ENCODE measurements at regions not wholly inside any gene's neighbourhood (a gene's known extent, or its start where the extent isn't known, plus 50 kb on each side); places are given as distances from the start of the nearest gene placed in this dataset.

DNA sequence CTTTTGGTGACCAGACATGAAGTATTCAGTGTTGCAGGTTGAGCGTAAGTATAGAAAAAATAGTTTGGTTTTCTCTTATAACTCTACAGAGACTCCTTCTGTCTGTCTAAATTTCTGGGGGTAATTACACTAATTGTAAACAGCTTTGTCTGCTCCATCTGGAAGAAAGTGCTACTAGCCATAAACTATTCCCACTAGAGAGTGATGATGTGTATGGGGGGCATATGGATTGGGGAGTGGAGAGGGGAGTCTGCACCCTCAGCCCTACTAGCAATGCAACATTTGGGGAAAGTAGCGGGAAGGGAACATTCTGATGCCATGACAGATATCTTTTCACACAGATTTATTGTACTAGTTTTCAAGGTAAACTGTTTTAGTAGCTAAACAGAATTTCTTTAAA, 549.7 kb downstream of the TRIML1 start:
- H3K9me3 ChIP-seq = no peaks in the 10 kb centered on the region
- intact Hi-C loops (cut with DNase I) = no loop called here
- no peak overlapping the region for H3K4me3 ChIP-seq
- H3K36me3 ChIP-seq = no peaks in the 10 kb centered on the region
- TF ChIP-seq, protein P1, sequence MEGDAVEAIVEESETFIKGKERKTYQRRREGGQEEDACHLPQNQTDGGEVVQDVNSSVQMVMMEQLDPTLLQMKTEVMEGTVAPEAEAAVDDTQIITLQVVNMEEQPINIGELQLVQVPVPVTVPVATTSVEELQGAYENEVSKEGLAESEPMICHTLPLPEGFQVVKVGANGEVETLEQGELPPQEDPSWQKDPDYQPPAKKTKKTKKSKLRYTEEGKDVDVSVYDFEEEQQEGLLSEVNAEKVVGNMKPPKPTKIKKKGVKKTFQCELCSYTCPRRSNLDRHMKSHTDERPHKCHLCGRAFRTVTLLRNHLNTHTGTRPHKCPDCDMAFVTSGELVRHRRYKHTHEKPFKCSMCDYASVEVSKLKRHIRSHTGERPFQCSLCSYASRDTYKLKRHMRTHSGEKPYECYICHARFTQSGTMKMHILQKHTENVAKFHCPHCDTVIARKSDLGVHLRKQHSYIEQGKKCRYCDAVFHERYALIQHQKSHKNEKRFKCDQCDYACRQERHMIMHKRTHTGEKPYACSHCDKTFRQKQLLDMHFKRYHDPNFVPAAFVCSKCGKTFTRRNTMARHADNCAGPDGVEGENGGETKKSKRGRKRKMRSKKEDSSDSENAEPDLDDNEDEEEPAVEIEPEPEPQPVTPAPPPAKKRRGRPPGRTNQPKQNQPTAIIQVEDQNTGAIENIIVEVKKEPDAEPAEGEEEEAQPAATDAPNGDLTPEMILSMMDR (IDR thresholded peaks at IDR 0.05) = no peak
- H3K27ac ChIP-seq = no peak overlapping the region
- no peaks in the 10 kb centered on the region for H3K4me1 ChIP-seq
- no peaks in the 10 kb centered on the region for H3K27me3 ChIP-seq
- no peak for DNase-seq (ENCODE audit: extremely low spot score in 2 of 2)

DNA sequence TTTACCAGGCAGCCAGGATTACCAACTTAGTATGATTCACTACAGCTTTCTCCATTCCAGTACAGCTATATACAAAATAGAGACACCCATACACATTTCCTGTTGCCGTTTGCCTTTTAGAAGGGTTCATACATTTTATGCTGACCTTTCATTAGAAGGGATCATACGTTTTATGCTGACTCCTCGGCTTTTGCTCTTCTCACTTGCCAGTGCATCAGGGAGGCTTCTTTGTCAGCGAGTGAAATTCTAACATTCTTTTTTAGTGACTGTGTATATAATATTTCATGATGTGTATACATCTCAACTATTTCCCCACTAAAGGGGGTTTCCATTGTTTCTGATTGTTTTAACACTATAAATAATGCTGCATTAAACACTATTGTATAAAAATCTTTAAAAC, 552.6 kb downstream of the TRIML1 start:
- DNase-seq (ENCODE audit: extremely low spot score in 2 of 2) = no peak
- Histone ChIP-seq H3K36me3 (no peaks in the 10 kb centered on the region), H3K27me3 (no peaks in the 10 kb centered on the region), H3K9me3 (no peaks in the 10 kb centered on the region), H3K4me3 (no peak overlapping the region), H3K4me1 (no peaks in the 10 kb centered on the region), H3K27ac (no peak overlapping the region)
- intact Hi-C loops (cut with DNase I) = no loop called here
- TF ChIP-seq, protein P1 (IDR thresholded peaks at IDR 0.05) = no peak
- TF ChIP-seq POLR2A (IDR thresholded peaks at IDR 0.05) = no peak

DNA sequence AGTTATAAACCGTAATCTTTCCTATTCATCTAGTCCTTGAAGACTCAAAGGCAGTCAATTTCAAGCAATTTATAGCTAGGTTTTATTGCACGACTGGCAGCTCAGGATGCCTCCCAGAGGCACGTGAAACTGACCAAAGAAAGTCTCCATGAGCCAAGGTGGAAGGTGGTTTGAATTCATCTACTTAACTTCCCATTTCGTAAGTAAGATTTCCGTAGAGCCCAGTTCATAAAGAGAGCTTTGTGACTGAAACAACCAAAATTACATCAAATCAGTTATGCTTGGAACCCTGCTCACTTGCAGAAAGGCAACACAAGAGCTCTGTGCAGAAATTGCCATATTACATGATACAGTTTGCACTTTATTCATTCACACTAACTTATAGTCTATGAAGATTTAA, 556.0 kb downstream of the TRIML1 start:
- Histone ChIP-seq H3K9me3 (no peaks in the 10 kb centered on the region), H3K36me3 (no peaks in the 10 kb centered on the region), H3K4me1 (no peaks in the 10 kb centered on the region), H3K27ac (no peak overlapping the region), H3K27me3 (no peaks in the 10 kb centered on the region), H3K4me3 (no peak overlapping the region)
- TF ChIP-seq POLR2A (IDR thresholded peaks at IDR 0.05) (no peak), POLR2AphosphoS5 (IDR thresholded peaks at IDR 0.05; ENCODE audit: insufficient read depth in 1 of 2, low read depth in 1 of 2) (no peak)
- TF ChIP-seq, protein P1 (IDR thresholded peaks at IDR 0.05) = no peak
- no peak for DNase-seq (ENCODE audit: extremely low spot score in 2 of 2)
- intact Hi-C loops (cut with DNase I) = no loop called here

DNA sequence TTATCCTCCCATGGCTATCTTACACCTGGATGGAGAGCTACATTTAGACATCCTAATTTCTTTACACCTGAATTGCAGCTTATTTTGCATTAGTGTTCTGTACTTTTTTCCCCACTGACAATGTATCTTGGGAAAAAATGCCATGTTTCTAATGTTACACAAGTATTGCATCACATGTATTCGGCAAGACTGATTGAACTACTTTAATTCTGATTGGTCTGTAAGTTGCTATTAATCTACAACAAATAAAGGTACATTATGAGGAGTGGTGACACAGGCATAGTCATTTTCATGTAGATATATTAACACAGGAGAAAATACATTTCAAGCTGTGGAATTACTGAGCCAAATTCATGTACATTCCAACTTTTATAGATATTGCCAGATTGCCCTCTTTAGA, 558.0 kb downstream of the TRIML1 start:
- TF ChIP-seq POLR2AphosphoS5 (IDR thresholded peaks at IDR 0.05; ENCODE audit: insufficient read depth in 1 of 2, low read depth in 1 of 2) (no peak), POLR2A (IDR thresholded peaks at IDR 0.05) (no peak)
- TF ChIP-seq, protein P1 (IDR thresholded peaks at IDR 0.05) = no peak
- Histone ChIP-seq H3K4me3 (no peak overlapping the region), H3K27ac (no peak overlapping the region), H3K4me1 (no peaks in the 10 kb centered on the region), H3K27me3 (no peaks in the 10 kb centered on the region), H3K9me3 (no peaks in the 10 kb centered on the region), H3K36me3 (no peaks in the 10 kb centered on the region)
- DNase-seq (ENCODE audit: extremely low spot score in 2 of 2) = no peak
- intact Hi-C loops (cut with DNase I) = no loop called here

DNA sequence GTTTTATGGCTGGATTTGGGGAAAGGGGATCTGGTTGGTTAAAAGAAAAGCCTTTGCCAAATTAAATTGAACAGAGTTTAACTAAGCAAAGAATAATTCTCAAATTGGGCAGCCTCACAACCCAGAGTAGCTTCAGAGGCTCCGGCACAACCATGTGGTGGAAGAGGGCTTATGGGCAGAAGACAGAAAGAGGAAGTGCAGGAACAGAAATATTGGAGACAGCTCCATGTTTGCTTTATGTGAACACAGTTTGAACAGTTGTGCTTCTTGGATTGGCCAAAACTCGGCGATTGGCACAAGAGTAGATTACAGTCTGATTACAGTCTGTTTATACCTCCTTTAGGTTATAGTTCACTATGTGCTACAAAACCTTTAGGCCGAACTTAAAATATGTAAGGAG, 562.7 kb downstream of the TRIML1 start:
- no peaks in the 10 kb centered on the region for H3K36me3 ChIP-seq
- DNase-seq (ENCODE audit: extremely low spot score in 2 of 2) = no peak
- no peaks in the 10 kb centered on the region for H3K9me3 ChIP-seq
- no peaks in the 10 kb centered on the region for H3K4me1 ChIP-seq
- no peak overlapping the region for H3K4me3 ChIP-seq
- no peak for TF ChIP-seq POLR2A (IDR thresholded peaks at IDR 0.05)
- TF ChIP-seq, protein P1 (IDR thresholded peaks at IDR 0.05) = no peak
- TF ChIP-seq POLR2AphosphoS5 (IDR thresholded peaks at IDR 0.05; ENCODE audit: insufficient read depth in 1 of 2, low read depth in 1 of 2) = no peak
- intact Hi-C loops (cut with DNase I) = no loop called here
- no peak overlapping the region for H3K27ac ChIP-seq
- H3K27me3 ChIP-seq = no peaks in the 10 kb centered on the region
